GM18508 (cell line): ENCODE measurements at regions not wholly inside any gene's neighbourhood (a gene's known extent, or its start where the extent isn't known, plus 50 kb on each side); places are given as distances from the start of the nearest gene placed in this dataset.
A peak's percentile ranks its signal among the peaks of the same experiment; 100 is the strongest.
"Not testable (repeated sequence)": the region's sequence is repeated elsewhere in the genome, so short reads cannot be mapped to it uniquely, and the experiment has no call there.

ENCODE experiments used
- ATAC-seq: cut with Tn5 transposase; IDR thresholded peaks from one replicate; pipeline ENCODE4 v1.9.1; 2021; ENCODE audit warnings: moderate number of reproducible peaks; ENCODE audit not compliant: insufficient read depth, unreplicated experiment

DNA sequence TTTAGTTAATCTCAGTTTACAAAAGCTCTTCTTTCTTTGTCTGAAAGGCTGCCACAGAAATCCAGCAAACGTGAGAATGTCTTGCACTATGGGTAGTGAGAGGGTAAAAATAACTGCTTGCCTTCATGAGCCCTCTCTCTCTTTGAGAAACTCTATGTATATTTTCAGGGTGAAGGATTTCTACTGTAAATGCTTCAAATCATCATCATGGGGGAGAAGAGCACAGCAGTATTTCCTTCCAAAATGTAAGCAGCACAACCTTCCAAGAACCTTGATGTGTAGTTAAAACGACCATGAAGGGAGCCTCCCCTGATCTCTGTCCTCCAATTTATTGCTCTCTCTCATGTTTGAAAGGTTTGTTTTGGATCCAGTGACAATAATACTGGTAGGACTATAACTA, 141.3 kb upstream of the CENPW start:
- ATAC-seq = no peak

DNA sequence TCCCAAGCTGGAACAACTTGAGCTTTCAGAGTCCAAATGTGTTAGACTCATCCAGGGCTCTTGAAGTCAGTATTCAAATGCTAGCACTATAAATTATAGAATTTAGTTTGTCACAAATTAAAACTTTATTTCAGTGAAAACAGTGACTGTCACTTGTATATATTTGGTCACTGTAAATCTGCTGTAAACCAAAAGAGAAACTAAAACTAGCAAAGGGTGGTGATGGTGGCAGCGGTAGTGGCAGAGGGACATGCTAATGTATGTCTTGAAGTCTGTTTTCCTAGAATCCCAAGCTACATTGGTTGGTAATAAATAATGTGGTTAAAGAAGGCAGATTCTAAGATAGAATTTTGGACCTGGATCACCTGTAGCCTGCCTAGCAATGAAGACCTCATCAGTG, 140.4 kb upstream of the CENPW start:
- ATAC-seq = no peak

- ATAC-seq = no peak
Observed at GRCh38 chr6:126202707-126203106, 137.2 kb upstream of the CENPW start.

GRCh38 chr6:126204126-126204525, 135.8 kb upstream of the CENPW start:
- no peak for ATAC-seq

GRCh38 chr6:126204598-126204997, 135.3 kb upstream of the CENPW start:
- ATAC-seq = no peak

- ATAC-seq = no peak
Observed at GRCh38 chr6:126206504-126207246, 133.2 kb upstream of the CENPW start.

DNA sequence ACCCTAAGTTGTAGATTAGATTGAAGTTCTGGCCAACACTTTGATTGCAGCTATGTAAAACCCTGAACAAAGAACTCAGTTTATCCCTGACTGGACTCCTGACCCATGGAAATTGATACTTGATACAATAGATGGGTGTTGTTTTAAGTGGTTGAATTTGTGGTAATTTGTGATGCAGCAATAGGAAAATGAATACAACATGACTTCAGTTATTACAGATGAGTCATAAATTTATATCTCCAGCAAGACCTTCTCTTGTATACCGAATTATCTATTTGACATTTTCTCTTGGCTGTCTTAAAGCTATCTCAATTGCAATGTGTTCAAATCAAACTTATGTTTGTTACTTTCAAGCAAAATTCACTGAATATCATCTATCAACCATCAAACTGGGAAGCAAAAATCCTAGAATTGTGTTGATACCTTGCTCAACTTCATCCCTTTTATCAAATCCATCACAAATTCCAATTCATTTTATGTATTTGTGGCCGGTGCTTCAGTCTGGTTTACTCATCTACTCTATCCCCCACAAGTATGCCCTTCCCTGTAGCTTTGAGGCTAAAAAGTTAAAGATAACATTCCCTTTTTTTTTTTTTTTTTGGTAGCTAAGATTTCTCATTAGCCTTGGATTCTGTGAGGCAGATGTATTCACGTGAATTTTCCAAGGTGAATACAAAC, 129.4 kb upstream of the CENPW start:
- ATAC-seq = no peak

DNA sequence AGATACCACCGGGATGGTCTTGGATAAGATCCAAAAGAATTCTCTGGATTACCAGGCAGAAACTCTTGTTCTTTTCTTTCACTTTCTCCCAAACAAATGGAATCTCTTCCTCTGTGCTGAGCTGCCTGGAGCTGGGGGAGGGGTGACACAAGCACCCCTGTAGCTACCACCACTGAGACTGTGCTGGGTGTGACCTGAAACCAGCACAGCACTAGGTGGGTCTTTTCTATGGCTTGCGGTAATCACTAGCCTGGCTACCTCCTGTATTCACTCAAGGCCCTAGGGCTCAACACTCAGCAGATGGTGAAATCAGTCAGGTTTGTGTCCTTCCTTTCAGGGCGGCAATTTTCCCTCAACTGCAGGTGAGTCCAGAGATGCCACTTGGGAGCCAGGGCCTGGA, 122.4 kb upstream of the CENPW start:
- no peak for ATAC-seq

DNA sequence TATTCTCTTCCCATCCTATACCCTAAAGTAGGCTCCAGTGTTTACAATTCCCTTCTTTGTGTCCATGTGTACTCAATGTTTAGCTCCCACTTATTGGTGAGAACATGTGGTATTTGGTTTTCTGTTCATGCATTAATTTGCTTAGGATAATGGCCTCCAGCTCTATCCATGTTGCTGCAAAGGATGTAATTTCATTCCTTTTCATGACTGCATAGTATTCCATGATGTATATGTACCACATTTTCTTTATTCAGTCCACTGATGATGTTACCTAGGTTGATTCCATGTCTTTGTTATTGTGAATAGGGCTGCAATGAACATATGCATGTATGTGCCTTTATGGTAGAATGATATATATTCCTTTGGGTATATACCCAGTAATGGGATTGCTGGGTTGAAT, 119.0 kb upstream of the CENPW start:
- ATAC-seq = not testable (repeated sequence)

- no peak for ATAC-seq
Observed at GRCh38 chr6:126227833-126228702, 111.8 kb upstream of the CENPW start.

DNA sequence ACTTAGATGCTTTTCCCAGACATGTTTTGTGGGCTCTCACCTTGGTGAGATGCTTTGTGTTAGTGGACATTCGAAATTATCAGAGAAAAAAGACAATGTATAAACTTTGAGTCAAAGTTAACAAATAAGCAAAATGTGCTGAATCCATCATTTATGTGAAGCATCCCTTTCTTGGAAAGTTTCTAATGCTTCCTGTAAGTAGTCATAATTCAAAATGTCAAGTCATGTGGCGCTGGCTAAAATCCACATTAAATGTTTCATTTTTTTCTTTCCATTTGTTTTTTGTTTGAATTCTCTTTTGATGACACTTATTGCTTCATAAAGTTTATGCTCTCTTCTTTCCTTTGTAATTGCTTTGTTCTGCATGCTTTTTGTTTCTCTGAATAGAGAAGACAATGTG, 107.2 kb upstream of the CENPW start:
- no peak for ATAC-seq

- no peak for ATAC-seq
Observed at GRCh38 chr6:126233192-126233591, 106.7 kb upstream of the CENPW start.

DNA sequence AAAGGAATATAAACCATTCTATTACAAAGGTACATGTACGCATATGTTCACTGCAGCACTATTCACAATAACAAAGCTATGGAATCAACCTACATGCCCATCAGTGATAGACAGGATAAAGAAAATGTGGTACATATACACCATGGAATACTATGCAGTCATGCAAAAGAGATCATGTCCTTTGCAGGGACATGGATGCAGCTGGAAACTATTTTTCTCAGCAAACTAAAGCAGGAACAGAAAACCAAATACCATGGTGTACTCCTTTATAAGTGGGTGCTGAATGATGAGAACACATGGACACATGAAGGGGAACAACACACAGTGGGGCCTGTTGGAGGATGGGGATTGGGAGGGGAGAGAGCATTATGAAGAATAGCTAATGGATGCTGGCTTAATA, 104.6 kb upstream of the CENPW start:
- ATAC-seq = no peak

DNA sequence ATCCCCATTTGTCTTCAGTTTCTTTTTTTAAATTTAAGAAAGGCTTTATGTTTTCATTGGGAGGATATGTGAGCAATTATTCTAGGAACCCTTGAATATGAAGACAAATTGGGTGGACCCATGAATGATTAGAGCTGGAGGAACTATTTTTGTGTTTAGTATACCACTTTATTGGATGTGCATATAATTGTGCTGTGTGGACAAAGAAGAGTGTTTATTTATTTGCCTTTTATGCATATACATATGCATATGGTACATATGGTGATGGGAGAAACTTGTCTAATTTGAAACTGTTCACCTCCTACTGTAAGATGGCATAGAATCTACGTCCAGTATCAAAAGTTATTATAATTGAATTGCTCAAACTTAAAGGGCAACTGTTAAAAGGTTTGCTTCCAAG, 94.8 kb upstream of the CENPW start:
- no peak for ATAC-seq

DNA sequence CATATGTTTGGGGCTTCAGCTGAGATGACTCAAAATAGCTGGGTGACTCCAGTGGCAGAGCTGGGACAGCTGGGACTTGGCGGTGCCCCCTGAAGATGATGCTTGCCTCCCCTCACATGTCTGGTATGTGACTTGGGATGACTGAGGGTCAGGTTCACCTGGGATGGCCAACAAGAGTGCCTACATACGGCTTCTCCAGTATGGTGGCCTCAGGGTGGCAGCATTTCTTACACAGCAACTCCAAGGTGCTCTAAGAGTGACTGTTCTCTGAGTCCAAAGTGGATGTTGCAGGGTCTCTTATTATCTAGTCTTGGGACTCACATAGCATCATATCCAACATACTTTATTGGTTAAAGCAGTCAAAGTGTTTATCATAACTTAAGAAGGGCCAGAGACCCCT, 87.8 kb upstream of the CENPW start:
- ATAC-seq = no peak

DNA sequence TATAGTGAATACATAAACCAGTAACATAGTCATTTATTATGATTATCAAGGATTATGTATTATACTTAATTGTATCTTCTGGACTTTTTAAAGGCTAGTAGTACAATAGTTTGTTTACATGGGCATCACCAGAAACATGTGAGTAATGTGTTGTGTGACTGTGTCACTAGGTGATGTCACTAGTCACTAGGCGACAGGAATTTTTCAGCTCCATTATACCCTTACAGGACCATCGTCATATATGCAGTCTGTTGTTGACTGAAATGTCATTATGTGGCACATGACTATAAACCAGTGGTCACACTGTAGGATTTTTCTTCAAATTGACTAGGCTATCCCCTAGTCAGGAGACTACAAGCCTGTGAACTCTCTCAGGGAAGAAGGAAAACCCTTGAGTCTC, 86.5 kb upstream of the CENPW start:
- no peak for ATAC-seq

- ATAC-seq = no peak
Observed at GRCh38 chr6:126258150-126258549, 81.8 kb upstream of the CENPW start.

GRCh38 chr6:126261792-126262421, 78.0 kb upstream of the CENPW start:
- no peak for ATAC-seq

GRCh38 chr6:126264265-126264664, 75.7 kb upstream of the CENPW start:
- no peak for ATAC-seq

- ATAC-seq = no peak
Observed at GRCh38 chr6:126266664-126267063, 73.3 kb upstream of the CENPW start.

- ATAC-seq = peak; percentile 16
Observed at GRCh38 chr6:126267626-126268025, 72.3 kb upstream of the CENPW start.
